GM12891 (cell line): ENCODE measurements at regions not wholly inside any gene's neighbourhood (a gene's known extent, or its start where the extent isn't known, plus 50 kb on each side); places are given as distances from the start of the nearest gene placed in this dataset.

Experiments
- DNase-seq: peaks from one replicate; pipeline ENCODE4 v3.0.0; 2011; ENCODE audit warnings: low spot score; ENCODE audit not compliant: insufficient read length
- FAIRE-seq: peaks from 2 replicates; lab custom pipeline; 2011; peaks lifted over from hg19 to GRCh38; lab: Jason Lieb, UNC
- PAX5 ChIP-seq: IDR thresholded peaks from 2 replicates; pipeline ENCODE4 v1.6.1; 2011; ENCODE audit warnings: low read length, moderate library complexity, mild to moderate bottlenecking; ENCODE audit not compliant: insufficient read depth, severe bottlenecking
- POLR2A ChIP-seq: IDR thresholded peaks from 2 replicates; pipeline ENCODE4 v1.6.1; 2011; ENCODE audit warnings: low read depth, low read length, control low read depth
- POLR2AphosphoS5 ChIP-seq: IDR thresholded peaks from 2 replicates; pipeline ENCODE4 v1.6.1; 2011; ENCODE audit warnings: low read depth, low read length, control low read depth
- POU2F2 ChIP-seq: IDR thresholded peaks from 2 replicates; pipeline ENCODE4 v1.6.1; 2011; ENCODE audit warnings: low read depth, mild to moderate bottlenecking, control low read depth, low read length, moderate library complexity
- SPI1 ChIP-seq: IDR thresholded peaks from 2 replicates; pipeline ENCODE4 v1.6.1; 2011; ENCODE audit warnings: low read depth, low read length, control low read depth
- TAF1 ChIP-seq: IDR thresholded peaks from 2 replicates; pipeline ENCODE4 v1.6.1; 2011; ENCODE audit warnings: low read depth, low read length, control low read depth

GRCh38 chr6:155604991-155605390 is 149.4 kb upstream of the NOX3 start:
- no peak for DNase-seq
- no peak for TF ChIP-seq POLR2AphosphoS5
- no peak for TF ChIP-seq POLR2A
- no peak for TF ChIP-seq POU2F2
- no peak for TF ChIP-seq PAX5
- no peak for TF ChIP-seq TAF1
- TF ChIP-seq SPI1, result no peak
- FAIRE-seq, result no peak

- FAIRE-seq, result no peak
- no peak for DNase-seq
- no peak for TF ChIP-seq POLR2AphosphoS5
Observed at GRCh38 chr6:155599561-155599960, 143.9 kb upstream of the NOX3 start.

- TF ChIP-seq POLR2A (no peak), PAX5 (no peak), POU2F2 (no peak), POLR2AphosphoS5 (no peak), TAF1 (no peak), SPI1 (no peak)
- no peak for DNase-seq
- no peak for FAIRE-seq
Observed at GRCh38 chr6:155599160-155599559, 143.5 kb upstream of the NOX3 start.

GRCh38 chr6:155595284-155595683 is 139.6 kb upstream of the NOX3 start:
- TF ChIP-seq TAF1, result no peak
- TF ChIP-seq POU2F2, result no peak
- no peak for TF ChIP-seq POLR2AphosphoS5
- no peak for TF ChIP-seq PAX5
- TF ChIP-seq POLR2A, result no peak
- TF ChIP-seq SPI1, result no peak
- FAIRE-seq, result no peak
- DNase-seq, result no peak

GRCh38 chr6:155591741-155592140 is 136.1 kb upstream of the NOX3 start:
- DNase-seq (no peak), FAIRE-seq (no peak)
- TF ChIP-seq POLR2A (no peak), TAF1 (no peak), SPI1 (no peak), PAX5 (no peak), POLR2AphosphoS5 (no peak), POU2F2 (no peak)

- TF ChIP-seq SPI1, result no peak
- TF ChIP-seq POLR2AphosphoS5, result no peak
- no peak for TF ChIP-seq POU2F2
- no peak for TF ChIP-seq POLR2A
- TF ChIP-seq TAF1, result no peak
- no peak for TF ChIP-seq PAX5
- no peak for FAIRE-seq
- no peak for DNase-seq
Observed at GRCh38 chr6:155589190-155589589, 133.6 kb upstream of the NOX3 start.

- no peak for FAIRE-seq
- no peak for DNase-seq
- TF ChIP-seq SPI1 (no peak), PAX5 (no peak), TAF1 (no peak), POLR2A (no peak), POLR2AphosphoS5 (no peak), POU2F2 (no peak)
Observed at GRCh38 chr6:155587817-155588216, 132.2 kb upstream of the NOX3 start.

GRCh38 chr6:155586090-155586489 is 130.5 kb upstream of the NOX3 start:
- DNase-seq (no peak), FAIRE-seq (no peak)
- TF ChIP-seq SPI1 (no peak), POLR2AphosphoS5 (no peak), POU2F2 (no peak), POLR2A (no peak), TAF1 (no peak), PAX5 (no peak)

- no peak for FAIRE-seq
- TF ChIP-seq TAF1 (no peak), POLR2AphosphoS5 (no peak)
- no peak for DNase-seq
Observed at GRCh38 chr6:155584006-155584405, 128.4 kb upstream of the NOX3 start.

- TF ChIP-seq PAX5, result no peak
- TF ChIP-seq POLR2A, result no peak
- TF ChIP-seq POU2F2, result no peak
- TF ChIP-seq POLR2AphosphoS5, result no peak
- TF ChIP-seq SPI1, result no peak
- TF ChIP-seq TAF1, result no peak
- DNase-seq (no peak), FAIRE-seq (no peak)
Observed at GRCh38 chr6:155582016-155582991, 126.7 kb upstream of the NOX3 start.

GRCh38 chr6:155580904-155581303 is 125.3 kb upstream of the NOX3 start:
- FAIRE-seq (no peak), DNase-seq (no peak)
- TF ChIP-seq TAF1 (no peak), SPI1 (no peak), POU2F2 (no peak), POLR2AphosphoS5 (no peak), PAX5 (no peak), POLR2A (no peak)
